GM21786 (cell line): ENCODE measurements at regions not wholly inside any gene's neighbourhood (a gene's known extent, or its start where the extent isn't known, plus 50 kb on each side); places are given as distances from the start of the nearest gene placed in this dataset.

Source experiments
- ATAC-seq: cut with Tn5 transposase; IDR thresholded peaks from one replicate; pipeline ENCODE4 v1.9.1; 2021; ENCODE audit not compliant: unreplicated experiment

DNA sequence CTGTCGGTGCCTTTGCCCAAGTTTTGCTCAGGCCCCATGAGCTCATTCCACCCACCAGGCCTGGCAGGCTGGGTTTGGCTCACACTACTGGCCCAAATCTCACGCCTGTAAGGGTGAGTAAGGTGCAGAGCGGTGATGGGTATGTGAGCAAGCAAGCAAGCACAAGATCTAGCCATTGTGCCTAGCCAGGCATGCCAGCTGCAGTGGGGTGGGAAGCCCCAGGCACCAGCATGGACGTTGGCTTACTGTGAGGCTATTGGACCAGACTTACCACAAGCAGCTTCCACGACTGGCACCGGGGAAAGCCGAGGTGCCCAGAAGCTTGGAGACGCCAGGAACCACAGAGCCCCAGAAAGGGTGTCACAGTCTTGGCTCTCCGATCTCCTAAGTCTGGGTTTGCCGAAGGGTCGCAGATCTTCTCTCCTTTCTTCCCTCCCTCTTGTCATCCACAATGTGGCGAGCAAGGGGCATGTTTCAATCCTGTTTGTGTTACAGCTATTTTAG lies 2659.4 kb upstream of the PCDH20 start:
- no peak for ATAC-seq

- ATAC-seq, result no peak
Observed at GRCh38 chr13:64073203-64073602, 2657.6 kb upstream of the PCDH20 start.

DNA sequence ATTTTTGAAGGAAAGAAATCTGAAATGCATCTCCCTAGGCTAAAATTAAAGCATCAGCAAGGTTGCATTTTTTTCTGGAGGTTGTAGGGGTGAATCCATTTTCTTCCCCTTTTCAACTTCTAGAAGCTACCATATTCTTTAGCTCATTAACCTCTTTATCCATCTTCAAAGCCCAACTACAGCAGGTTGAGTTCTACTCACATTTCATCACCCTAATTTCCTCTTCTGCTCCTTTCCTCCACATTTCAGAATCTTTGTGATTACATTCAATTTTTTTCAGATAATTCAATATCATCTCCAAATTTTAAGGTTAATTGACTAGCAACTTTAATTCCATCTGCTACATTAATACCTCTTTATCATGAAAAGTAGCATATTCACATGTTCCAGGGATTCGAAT lies 2655.7 kb upstream of the PCDH20 start:
- no peak for ATAC-seq

GRCh38 chr13:64069892-64070291 lies 2654.2 kb upstream of the PCDH20 start:
- ATAC-seq, result no peak

DNA sequence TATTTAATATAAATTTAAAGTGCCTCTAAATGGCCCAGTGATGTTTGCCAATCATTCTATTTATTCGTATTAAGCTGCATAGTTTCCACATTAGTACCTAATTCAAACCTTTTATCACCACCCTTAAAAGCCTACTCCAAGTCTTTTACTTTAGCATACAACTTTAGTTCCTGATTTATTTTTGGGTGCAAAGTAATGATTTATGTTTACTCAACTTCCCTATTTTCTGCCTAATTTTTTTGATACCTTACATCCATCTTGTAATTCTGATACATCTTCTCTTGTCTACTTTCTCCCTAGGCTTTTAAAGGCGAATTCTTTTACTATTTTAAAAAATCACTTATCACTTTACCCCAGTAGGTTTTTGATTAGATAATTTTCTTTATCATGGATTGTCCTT lies 2651.1 kb upstream of the PCDH20 start:
- no peak for ATAC-seq

DNA sequence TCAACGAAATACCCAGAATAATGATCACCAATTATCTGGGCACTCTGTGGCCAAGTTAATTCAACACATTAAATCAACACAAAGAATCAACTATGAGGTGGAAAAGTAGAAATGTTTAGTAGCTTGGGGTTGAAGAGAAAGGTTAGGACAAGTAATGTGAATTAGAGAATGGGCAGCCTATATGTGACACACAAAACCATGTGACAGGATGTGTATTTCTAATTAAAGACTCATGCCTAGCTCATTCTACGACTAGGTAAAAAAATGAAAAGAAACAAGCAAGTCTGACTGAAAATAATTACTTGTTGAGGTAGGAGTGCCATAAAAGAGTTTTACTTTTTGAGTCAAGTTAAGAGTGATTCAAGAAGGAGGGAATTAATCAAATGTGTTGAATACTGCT lies 2646.0 kb upstream of the PCDH20 start:
- ATAC-seq, result no peak

DNA sequence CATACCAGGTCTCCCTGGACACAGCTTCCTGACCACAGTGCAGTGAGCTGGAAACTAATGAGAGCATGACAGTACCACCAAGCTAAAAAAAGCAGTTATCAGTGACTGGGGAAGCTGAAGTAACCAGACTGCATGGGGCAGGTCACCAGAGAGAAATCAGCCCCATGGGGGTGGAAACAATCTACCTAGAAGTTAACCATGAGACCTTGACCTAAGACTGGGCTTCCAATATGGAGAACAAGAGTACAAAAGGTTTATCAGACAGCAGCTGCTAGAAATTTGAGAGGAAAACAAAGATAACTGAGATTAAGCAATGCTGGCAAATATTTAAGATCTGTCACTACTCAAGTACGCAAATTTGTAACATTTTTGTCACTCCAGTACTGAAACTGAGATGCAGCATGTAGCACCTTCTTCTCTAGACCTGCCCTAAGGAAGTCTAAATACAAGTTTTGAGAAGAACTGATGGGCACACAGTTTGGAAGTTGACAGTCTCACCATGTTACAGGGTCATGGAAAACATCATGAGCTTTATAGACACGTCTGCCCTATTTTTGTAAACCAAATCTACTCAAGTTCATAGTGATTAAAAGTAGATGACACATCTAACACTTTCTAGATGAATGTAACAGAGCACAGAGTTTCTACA lies 2641.8 kb upstream of the PCDH20 start:
- no peak for ATAC-seq

DNA sequence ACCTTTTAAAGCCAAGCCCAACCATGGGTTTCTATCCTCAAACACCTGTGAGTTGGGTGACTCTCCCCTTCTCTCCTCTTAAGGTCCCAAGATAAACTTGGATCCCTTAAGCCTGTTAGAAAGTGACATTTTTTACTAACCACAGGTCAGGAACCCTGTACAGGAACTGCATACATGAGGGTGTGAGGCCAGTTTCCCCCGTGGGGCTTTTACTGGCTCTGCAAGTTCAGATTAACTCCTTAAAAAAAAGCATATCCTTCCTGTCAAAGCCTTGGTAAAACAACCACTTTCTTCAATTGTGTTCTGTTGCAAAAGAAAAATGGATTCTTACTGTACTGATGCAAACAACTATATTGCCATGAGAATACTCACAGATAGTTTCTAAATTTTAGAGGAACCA lies 2638.7 kb upstream of the PCDH20 start:
- ATAC-seq, result no peak

- ATAC-seq, result no peak
Observed at GRCh38 chr13:64052521-64052920, 2636.9 kb upstream of the PCDH20 start.

GRCh38 chr13:64051278-64051677 lies 2635.6 kb upstream of the PCDH20 start:
- ATAC-seq, result no peak

- ATAC-seq, result no peak
Observed at GRCh38 chr13:64041296-64041695, 2625.6 kb upstream of the PCDH20 start.

- no peak for ATAC-seq
Observed at GRCh38 chr13:64033921-64034320, 2618.3 kb upstream of the PCDH20 start.

- no peak for ATAC-seq
Observed at GRCh38 chr13:64029343-64030093, 2613.9 kb upstream of the PCDH20 start.

- ATAC-seq, result no peak
Observed at GRCh38 chr13:64028551-64028950, 2612.9 kb upstream of the PCDH20 start.

DNA sequence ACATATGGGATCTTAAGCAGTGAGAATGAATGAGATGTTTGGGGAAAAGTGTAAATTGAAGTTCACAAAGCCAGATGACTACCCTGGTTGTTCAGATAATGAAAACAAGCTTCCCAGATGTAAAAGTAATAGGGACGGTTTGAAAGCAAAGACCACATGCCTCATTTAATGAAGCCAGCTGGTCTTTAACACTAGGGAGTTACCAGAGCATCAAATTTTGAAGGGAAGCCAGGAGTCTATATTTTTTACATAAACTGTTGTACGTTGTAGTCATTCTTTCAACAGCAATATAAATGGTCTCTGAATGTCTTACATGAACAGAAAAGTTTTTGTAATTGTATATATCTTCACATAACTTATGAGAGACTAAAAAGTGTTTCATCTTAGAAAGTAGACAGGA lies 2604.5 kb upstream of the PCDH20 start:
- no peak for ATAC-seq

- ATAC-seq, result no peak
Observed at GRCh38 chr13:64007339-64007738, 2591.7 kb upstream of the PCDH20 start.

- no peak for ATAC-seq
Observed at GRCh38 chr13:64000321-64000720, 2584.7 kb upstream of the PCDH20 start.

DNA sequence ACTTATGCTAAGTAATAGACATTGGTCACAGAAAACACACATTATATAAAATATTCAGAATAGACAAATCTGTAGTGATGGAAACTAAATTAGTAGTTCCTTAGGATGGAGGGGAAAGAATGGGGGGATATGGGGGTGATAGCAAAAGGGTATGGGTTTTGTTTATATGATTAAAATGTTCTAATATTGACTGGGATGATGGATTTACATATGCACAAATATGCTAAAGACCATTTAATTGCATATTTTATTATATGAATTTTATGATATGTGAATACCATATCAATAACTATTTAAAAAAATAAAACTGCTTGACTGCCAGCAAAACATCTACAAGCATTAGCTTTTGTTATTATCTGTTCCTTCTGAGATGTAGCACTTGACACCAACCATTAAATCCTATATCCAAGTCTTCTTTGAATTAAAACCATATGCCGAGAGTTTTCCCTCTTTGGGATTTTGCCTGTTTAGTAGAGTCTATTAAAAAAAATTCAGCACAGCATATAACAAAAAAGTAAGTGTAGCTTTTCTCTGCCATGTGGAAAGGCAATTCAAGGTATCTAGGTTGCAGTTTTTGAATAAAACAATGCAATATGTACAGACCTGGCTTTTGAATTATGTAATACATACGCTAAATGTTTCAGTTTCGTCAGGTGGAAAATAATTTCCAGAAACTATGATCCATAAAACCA lies 2584.1 kb upstream of the PCDH20 start:
- no peak for ATAC-seq

- ATAC-seq, result no peak
Observed at GRCh38 chr13:63983366-63983765, 2567.7 kb upstream of the PCDH20 start.

DNA sequence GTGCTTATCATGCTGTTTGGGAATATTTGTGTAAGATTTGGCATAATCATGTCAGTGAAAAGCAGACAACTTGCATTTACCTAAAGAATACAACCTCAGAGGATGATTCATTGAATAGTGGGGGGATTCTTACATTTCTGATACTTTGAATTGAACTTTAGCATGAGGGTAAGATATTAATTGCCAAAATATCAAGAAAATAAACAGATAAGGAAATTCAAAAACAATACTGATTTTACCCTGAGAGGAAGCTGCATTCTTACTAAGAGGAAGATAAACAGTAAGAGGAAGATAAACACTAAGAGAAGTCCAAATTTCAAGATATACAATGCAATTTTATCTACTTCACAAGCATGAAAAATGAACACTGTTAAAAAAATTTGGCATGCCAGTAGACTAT lies 2564.3 kb upstream of the PCDH20 start:
- no peak for ATAC-seq

DNA sequence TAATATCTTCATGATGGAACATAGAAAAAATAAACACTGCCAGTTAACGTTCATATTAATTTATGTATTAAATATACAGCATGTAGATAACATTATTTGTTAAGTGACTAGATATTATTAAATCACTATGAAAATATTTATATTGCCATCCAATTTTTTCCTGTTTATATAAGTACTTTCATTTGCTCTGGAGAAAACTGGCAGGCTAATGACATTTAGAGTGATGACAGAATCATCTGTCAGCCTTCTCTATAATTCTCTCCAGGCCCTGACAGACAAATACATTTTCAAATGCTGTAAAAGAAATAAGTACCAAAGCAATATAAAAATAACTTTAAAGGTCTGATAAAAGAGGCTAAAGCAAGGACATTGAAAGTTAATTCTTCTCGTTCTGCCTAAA lies 2556.7 kb upstream of the PCDH20 start:
- no peak for ATAC-seq

DNA sequence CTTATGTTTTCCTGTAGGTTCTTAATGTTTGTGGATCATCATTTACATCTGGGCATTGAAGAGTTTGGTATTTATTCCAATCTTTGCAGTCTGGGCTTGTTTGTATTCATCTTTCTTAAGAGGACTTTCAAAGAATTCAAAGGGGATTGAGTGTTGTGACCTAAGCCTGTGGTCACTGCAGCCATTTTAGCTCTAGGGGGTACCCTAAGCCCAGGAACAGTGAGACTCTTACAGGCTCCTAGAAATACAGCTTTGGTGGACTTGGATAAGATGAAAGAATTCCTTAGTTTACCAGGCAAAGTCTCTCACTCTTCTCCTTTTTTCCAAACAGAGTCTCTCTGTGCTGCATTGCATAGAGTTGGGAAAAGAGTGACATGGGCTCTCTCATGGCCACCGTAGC lies 2539.0 kb upstream of the PCDH20 start:
- no peak for ATAC-seq
